Heart right ventricle (tissue), 16 donors: ENCODE measurements at regions not wholly inside any gene's neighbourhood (a gene's known extent, or its start where the extent isn't known, plus 50 kb on each side); places are given as distances from the start of the nearest gene placed in this dataset.

Experiments used
- ATAC-seq, 8 donors: fragments of 200-7000 bp; cut with Tn5 transposase; one replicate each; pipeline ENCODE4 v1.9.1; 2020; ENCODE audit warnings: mild to moderate bottlenecking in 8 of 8, moderate library complexity in 8 of 8, moderate number of reproducible peaks in 1 of 8
- DNase-seq, 2 donors: peaks; one replicate each; pipeline ENCODE4 v3.0.0-alpha.2; 2020
- H3K27ac ChIP-seq, 10 donors: fragments of 200-600 bp; sonication (generic) in 2 of 10; one replicate each; pipeline versions ENCODE4 v1.5.0 to v1.8.0; 2020 to 2022; ENCODE audit warnings: mild to moderate bottlenecking in 3 of 10
- H3K27me3 ChIP-seq, 7 donors: fragments of 200-600 bp; one replicate each; pipeline ENCODE4 v1.8.0; 2021 to 2022; ENCODE audit warnings: mild to moderate bottlenecking in 2 of 7
- H3K36me3 ChIP-seq, 9 donors: fragments of 200-600 bp; sonication (generic) in 1 of 9; one replicate each; pipeline versions ENCODE4 v1.5.0 to v1.8.0; 2020 to 2022; ENCODE audit warnings: mild to moderate bottlenecking in 2 of 9
- H3K4me1 ChIP-seq, 9 donors: fragments of 200-600 bp; sonication (generic) in 1 of 9; one replicate each; pipeline versions ENCODE4 v1.5.0 to v1.8.0; 2020 to 2022; ENCODE audit warnings: mild to moderate bottlenecking in 4 of 9
- H3K4me3 ChIP-seq, 10 donors: fragments of 200-600 bp; sonication (generic) in 2 of 10; one replicate each; pipeline versions ENCODE4 v1.5.0 to v1.8.0; 2020 to 2022; ENCODE audit warnings: mild to moderate bottlenecking in 7 of 10, moderate library complexity in 2 of 10
- H3K9me3 ChIP-seq, 11 donors: fragments of 200-600 bp in 10 of 11; sonication (generic) in 2 of 11; one replicate each; pipeline versions ENCODE4 v1.5.0 to v1.8.0; 2013 to 2022; ENCODE audit warnings: mild to moderate bottlenecking in 2 of 11, control low read depth in 1 of 11, moderate library complexity in 1 of 11
- WGBS, 2 donors: extraction: QIAGEN DNeasy Blood & Tissue Kit; methylation state at CpG; one replicate each; pipeline ENCODE4 v1.1.7; 2013; ENCODE audit warnings: inconsistent platforms in 1 of 2; 5-methylcytosine and 5-hydroxymethylcytosine counted together
- intact Hi-C, 10 donors: fragments of 100-400 bp; cut with DNase I; formaldehyde crosslinking; loops; one replicate each; pipeline versions ENCODE4 v1.11.1 to v1.14.2; 2022
- TF ChIP-seq, protein P1 (sequence below), 9 donors: fragments of 200-600 bp; sonication (generic) in 2 of 9; IDR thresholded peaks; one replicate each; pipeline versions ENCODE4 v1.5.0 to v1.8.0; 2021 to 2022; ENCODE audit warnings: antibody characterized with exemption in 9 of 9, mild to moderate bottlenecking in 5 of 9, moderate library complexity in 1 of 9
- donor health status: Arrhythmogenic right ventricular cardiomyopathy.
- donor health status: ischemic (EF 13 %, LVEDD 7.1; RV severe dilation, severe dysfunction).
- donor health status: healthy with polysubstance abuse.
- donor health status: DM: no; HTN: yes; CAD: no.
- donor health status: DM: no; HTN: no; CAD: no.
- donor health status: ischemic (EF 25% LVEDD 6.9; RV normal size, moderate dysfunction).
- donor health status: ischemic (EF 25% LVEDD 5.7; RV mildly dilated, moderate dysfunction).
- donor health status: healthy.
- donor health status: DM: yes; HTN: yes; CAD: no.
- donor health status: Ischemic cardiomyopathy.
- donor health status: ischemic (EF 35%, LVEDD 5.7; RV mildly dilated, moderate dysfunction).
- donor health status: nonischemic (EF 11% LVEDD 7.7; RV severe dilation, severe dysfunction).
- donor health status: DM: yes; HTN: yes; CAD: no.
- donor health status: PGD.
- donor health status: ischemic (EF 29% LVEDD 5.4; RV normal size, mild dysfunction).
- donor health status: nonischemic (EF 23%, LVEDD 6.1; RV moderate dilation, normal function).

GRCh38 chr2:17317439-17317976 is 200.7 kb downstream of the RAD51AP2 start:
- H3K27ac ChIP-seq: no peak overlapping the region
- 56 to 61% methylated on average over 5 of the region's 5 CpGs for WGBS, 2 donors

GRCh38 chr2:17313261-17313660 is 205.0 kb downstream of the RAD51AP2 start:
- Histone ChIP-seq H3K4me1 (peaks cover 0 to 3% (median 0%) of the 10 kb centered on the region in 9 donors), H3K27me3 (no peaks in the 10 kb centered on the region), H3K4me3 (no peak overlapping the region), H3K27ac (no peak overlapping the region), H3K36me3 (no peaks in the 10 kb centered on the region), H3K9me3 (no peaks in the 10 kb centered on the region)
- 80% methylated on average over 4 of the region's 4 CpGs for WGBS, 2 donors
- ATAC-seq (no peak), DNase-seq (no peak)
- intact Hi-C loops: loop anchor here in 3 of 10 donors (5.0 kb wide), 2 partner anchors 541 to 751 kb away; no protein-coding TSS in a partner anchor
- TF ChIP-seq, protein P1, sequence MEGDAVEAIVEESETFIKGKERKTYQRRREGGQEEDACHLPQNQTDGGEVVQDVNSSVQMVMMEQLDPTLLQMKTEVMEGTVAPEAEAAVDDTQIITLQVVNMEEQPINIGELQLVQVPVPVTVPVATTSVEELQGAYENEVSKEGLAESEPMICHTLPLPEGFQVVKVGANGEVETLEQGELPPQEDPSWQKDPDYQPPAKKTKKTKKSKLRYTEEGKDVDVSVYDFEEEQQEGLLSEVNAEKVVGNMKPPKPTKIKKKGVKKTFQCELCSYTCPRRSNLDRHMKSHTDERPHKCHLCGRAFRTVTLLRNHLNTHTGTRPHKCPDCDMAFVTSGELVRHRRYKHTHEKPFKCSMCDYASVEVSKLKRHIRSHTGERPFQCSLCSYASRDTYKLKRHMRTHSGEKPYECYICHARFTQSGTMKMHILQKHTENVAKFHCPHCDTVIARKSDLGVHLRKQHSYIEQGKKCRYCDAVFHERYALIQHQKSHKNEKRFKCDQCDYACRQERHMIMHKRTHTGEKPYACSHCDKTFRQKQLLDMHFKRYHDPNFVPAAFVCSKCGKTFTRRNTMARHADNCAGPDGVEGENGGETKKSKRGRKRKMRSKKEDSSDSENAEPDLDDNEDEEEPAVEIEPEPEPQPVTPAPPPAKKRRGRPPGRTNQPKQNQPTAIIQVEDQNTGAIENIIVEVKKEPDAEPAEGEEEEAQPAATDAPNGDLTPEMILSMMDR (IDR thresholded peaks at IDR 0.05): no peak

More at GRCh38 chr2:17317439-17317976, 200.7 kb downstream of the RAD51AP2 start:
- intact Hi-C loops: no loop called here
- H3K36me3 ChIP-seq: no peaks in the 10 kb centered on the region
- no peak for DNase-seq
- H3K4me1 ChIP-seq: no peaks in the 10 kb centered on the region
- no peak for ATAC-seq
- H3K27me3 ChIP-seq: no peaks in the 10 kb centered on the region
- no peaks in the 10 kb centered on the region for H3K9me3 ChIP-seq
- TF ChIP-seq, protein P1 (IDR thresholded peaks at IDR 0.05): no peak
- H3K4me3 ChIP-seq: no peak overlapping the region

DNA sequence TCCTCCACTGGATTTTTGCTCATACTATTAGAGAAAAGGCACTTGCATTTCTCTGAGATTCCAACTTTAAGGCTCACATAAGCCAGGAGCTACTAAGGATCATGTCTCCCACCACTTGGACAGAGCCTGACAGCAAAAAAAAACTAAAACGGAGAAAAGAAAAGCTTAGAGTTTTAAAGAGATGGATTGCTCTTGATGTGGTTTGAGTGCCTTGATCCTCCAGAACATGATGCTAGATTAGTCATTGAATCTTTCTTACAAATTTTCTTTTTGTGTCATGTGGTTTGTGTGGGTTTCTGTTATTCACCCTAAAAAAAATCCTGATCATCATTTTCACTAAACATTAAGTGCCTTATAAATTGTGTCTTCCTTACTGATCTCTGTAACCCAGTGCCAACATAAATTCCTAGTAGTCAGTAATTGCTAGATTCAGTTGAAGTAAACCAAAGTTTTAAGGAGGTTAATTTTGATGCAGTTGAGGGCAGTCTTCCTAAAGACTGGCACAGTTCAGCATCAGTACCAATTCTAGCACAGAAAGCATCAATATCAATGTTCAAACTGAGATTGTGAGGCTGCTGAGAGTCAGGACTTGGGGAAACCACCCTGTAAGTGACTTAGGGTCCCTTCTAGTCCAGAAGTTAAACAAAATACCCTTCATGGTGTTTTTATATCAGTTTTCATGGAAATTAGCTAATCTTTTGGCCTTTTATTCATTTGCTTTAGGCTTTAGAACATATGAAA is 206.3 kb downstream of the RAD51AP2 start:
- Histone ChIP-seq H3K9me3 (no peaks in the 10 kb centered on the region), H3K27ac (no peak overlapping the region), H3K4me3 (no peak overlapping the region), H3K27me3 (no peaks in the 10 kb centered on the region), H3K4me1 (peaks cover 0 to 3% (median 0%) of the 10 kb centered on the region in 9 donors), H3K36me3 (no peaks in the 10 kb centered on the region)
- WGBS, 2 donors: 79 to 92% methylated on average over 1 of the region's 1 CpG
- TF ChIP-seq, protein P1 (IDR thresholded peaks at IDR 0.05): no peak
- intact Hi-C loops: loop anchor here in 3 of 10 donors (5.0 kb wide), 2 partner anchors 540 to 750 kb away; no protein-coding TSS in a partner anchor
- ATAC-seq (no peak), DNase-seq (no peak)

DNA sequence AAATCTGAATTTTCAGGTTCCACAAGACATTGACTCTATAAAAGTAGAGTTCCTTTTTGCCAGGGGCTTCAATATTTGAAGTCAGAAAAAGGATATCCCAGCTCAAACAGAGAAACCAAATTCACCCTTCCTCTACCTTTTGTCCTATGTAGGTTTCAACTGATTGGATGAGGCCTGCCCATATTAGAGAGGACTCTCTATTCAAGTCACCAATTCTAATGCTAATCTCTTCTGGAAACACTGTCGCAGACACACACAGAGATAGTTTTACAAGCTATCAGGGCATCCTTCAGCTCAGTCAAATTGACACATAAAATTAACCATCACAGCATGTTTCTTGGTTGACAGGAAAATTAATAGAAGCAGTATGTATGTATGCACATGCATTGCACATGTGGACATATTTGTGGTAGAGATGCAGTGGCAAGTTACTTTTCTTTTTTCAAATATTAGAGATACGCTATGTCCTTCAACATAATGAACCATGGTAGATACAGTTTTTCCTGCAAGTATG is 207.1 kb downstream of the RAD51AP2 start:
- no peaks in the 10 kb centered on the region for H3K36me3 ChIP-seq
- DNase-seq: no peak
- no peak overlapping the region for H3K27ac ChIP-seq
- H3K4me3 ChIP-seq: no peak overlapping the region
- 96 to 97% methylated on average over 2 of the region's 2 CpGs for WGBS, 2 donors
- H3K4me1 ChIP-seq: peaks cover 0 to 3% (median 0%) of the 10 kb centered on the region in 9 donors
- ATAC-seq: no peak
- TF ChIP-seq, protein P1 (IDR thresholded peaks at IDR 0.05): no peak
- H3K27me3 ChIP-seq: no peaks in the 10 kb centered on the region
- intact Hi-C loops: loop anchor here in 3 of 10 donors (5.0 kb wide), 2 partner anchors 539 to 749 kb away; no protein-coding TSS in a partner anchor
- no peaks in the 10 kb centered on the region for H3K9me3 ChIP-seq
